PFSK-1 (cell line): ENCODE measurements at regions not wholly inside any gene's neighbourhood (a gene's known extent, or its start where the extent isn't known, plus 50 kb on each side); places are given as distances from the start of the nearest gene placed in this dataset.

Experiments used
- POLR2AphosphoS5 ChIP-seq: IDR thresholded peaks from 2 replicates; pipeline ENCODE4 v1.6.1; 2012; ENCODE audit warnings: low read depth, mild to moderate bottlenecking, control low read depth, low read length, moderate library complexity
- TF ChIP-seq, protein P1 (sequence below), 2 experiments: IDR thresholded peaks; 2 replicates each; pipeline versions ENCODE4 v1.6.1 to v1.8.0; 2011 to 2012; ENCODE audit warnings: low read depth in 2 of 2, low read length in 2 of 2, control low read depth in 1 of 2, inconsistent platforms in 1 of 2, mild to moderate bottlenecking in 1 of 2, moderate library complexity in 1 of 2; ENCODE audit not compliant: insufficient read depth in 1 of 2

GRCh38 chr13:34352958-34353357, 535.0 kb downstream of the RFC3 start:
- no peak for TF ChIP-seq POLR2AphosphoS5
- TF ChIP-seq, protein P1, sequence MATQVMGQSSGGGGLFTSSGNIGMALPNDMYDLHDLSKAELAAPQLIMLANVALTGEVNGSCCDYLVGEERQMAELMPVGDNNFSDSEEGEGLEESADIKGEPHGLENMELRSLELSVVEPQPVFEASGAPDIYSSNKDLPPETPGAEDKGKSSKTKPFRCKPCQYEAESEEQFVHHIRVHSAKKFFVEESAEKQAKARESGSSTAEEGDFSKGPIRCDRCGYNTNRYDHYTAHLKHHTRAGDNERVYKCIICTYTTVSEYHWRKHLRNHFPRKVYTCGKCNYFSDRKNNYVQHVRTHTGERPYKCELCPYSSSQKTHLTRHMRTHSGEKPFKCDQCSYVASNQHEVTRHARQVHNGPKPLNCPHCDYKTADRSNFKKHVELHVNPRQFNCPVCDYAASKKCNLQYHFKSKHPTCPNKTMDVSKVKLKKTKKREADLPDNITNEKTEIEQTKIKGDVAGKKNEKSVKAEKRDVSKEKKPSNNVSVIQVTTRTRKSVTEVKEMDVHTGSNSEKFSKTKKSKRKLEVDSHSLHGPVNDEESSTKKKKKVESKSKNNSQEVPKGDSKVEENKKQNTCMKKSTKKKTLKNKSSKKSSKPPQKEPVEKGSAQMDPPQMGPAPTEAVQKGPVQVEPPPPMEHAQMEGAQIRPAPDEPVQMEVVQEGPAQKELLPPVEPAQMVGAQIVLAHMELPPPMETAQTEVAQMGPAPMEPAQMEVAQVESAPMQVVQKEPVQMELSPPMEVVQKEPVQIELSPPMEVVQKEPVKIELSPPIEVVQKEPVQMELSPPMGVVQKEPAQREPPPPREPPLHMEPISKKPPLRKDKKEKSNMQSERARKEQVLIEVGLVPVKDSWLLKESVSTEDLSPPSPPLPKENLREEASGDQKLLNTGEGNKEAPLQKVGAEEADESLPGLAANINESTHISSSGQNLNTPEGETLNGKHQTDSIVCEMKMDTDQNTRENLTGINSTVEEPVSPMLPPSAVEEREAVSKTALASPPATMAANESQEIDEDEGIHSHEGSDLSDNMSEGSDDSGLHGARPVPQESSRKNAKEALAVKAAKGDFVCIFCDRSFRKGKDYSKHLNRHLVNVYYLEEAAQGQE (IDR thresholded peaks at IDR 0.05; ENCODE audit: insufficient read depth in 1 of 2, low read depth in 2 of 2, low read length in 2 of 2): no peak
